ENCODE measurements at regions not wholly inside any gene's neighbourhood (a gene's known extent, or its start where the extent isn't known, plus 50 kb on each side); places are given as distances from the start of the nearest gene placed in this dataset.

- no peak overlapping the region for H3K4me3 ChIP-seq (ENCODE audit: low read depth, low read length)
- no peak for TF ChIP-seq CTCF (IDR thresholded peaks at IDR 0.05; ENCODE audit: borderline replicate concordance, insufficient read depth, low read depth, low read length)
These were observed 106.2 kb upstream of the RAPGEF2 start for GRCh38 chr4:158996669-158997074.

- TF ChIP-seq CTCF (IDR thresholded peaks at IDR 0.05; ENCODE audit: borderline replicate concordance, insufficient read depth, low read depth, low read length), result no peak
- no peak overlapping the region for H3K4me3 ChIP-seq (ENCODE audit: low read depth, low read length)
These were observed 105.1 kb upstream of the RAPGEF2 start for GRCh38 chr4:158997660-158998349.

GRCh38 chr4:158998624-158999023, 104.3 kb upstream of the RAPGEF2 start:
- TF ChIP-seq CTCF (IDR thresholded peaks at IDR 0.05; ENCODE audit: borderline replicate concordance, insufficient read depth, low read depth, low read length), result no peak
- no peak overlapping the region for H3K4me3 ChIP-seq (ENCODE audit: low read depth, low read length)

- TF ChIP-seq CTCF (IDR thresholded peaks at IDR 0.05; ENCODE audit: borderline replicate concordance, insufficient read depth, low read depth, low read length), result no peak
- no peak overlapping the region for H3K4me3 ChIP-seq (ENCODE audit: low read depth, low read length)
These were observed 103.7 kb upstream of the RAPGEF2 start for GRCh38 chr4:158999166-158999682.

GRCh38 chr4:158999849-159000248, 103.0 kb upstream of the RAPGEF2 start:
- no peak overlapping the region for H3K4me3 ChIP-seq (ENCODE audit: low read depth, low read length)
- no peak for TF ChIP-seq CTCF (IDR thresholded peaks at IDR 0.05; ENCODE audit: borderline replicate concordance, insufficient read depth, low read depth, low read length)

GRCh38 chr4:159002950-159003349, 99.9 kb upstream of the RAPGEF2 start:
- no peak for TF ChIP-seq CTCF (IDR thresholded peaks at IDR 0.05; ENCODE audit: borderline replicate concordance, insufficient read depth, low read depth, low read length)
- no peak overlapping the region for H3K4me3 ChIP-seq (ENCODE audit: low read depth, low read length)

Measured in GM12875 (cell line).